Aorta (tissue), 5 donors: ENCODE measurements at regions not wholly inside any gene's neighbourhood (a gene's known extent, or its start where the extent isn't known, plus 50 kb on each side); places are given as distances from the start of the nearest gene placed in this dataset.

Experiments used
- ATAC-seq: fragments of 200-7000 bp; cut with Tn5 transposase; one replicate; pipeline ENCODE4 v1.9.1; 2022; ENCODE audit warnings: moderate library complexity; ENCODE audit not compliant: low FRiP score
- DNase-seq, 2 donors: peaks; one replicate each; pipeline ENCODE4 v3.0.0-alpha.2; 2020
- H3K27ac ChIP-seq, 2 donors: one replicate each; pipeline ENCODE4 v1.5.1; 2013; ENCODE audit warnings: low read length in 2 of 2, mild to moderate bottlenecking in 2 of 2, moderate library complexity in 2 of 2, control low read depth in 1 of 2, inconsistent platforms in 1 of 2, low read depth in 1 of 2
- H3K27me3 ChIP-seq, 2 donors: one replicate each; pipeline ENCODE4 v1.6.1; 2013; ENCODE audit warnings: control low read depth in 1 of 2, low read length in 1 of 2, mild to moderate bottlenecking in 1 of 2, moderate library complexity in 1 of 2; ENCODE audit not compliant: insufficient read depth in 2 of 2, control insufficient read depth in 1 of 2
- H3K36me3 ChIP-seq, 2 donors: one replicate each; pipeline ENCODE4 v1.6.1; 2013; ENCODE audit warnings: control low read depth in 1 of 2, low read length in 1 of 2, mild to moderate bottlenecking in 1 of 2; ENCODE audit not compliant: insufficient read depth in 2 of 2, control insufficient read depth in 1 of 2
- H3K4me1 ChIP-seq, 2 donors: one replicate each; pipeline ENCODE4 v1.6.1; 2013; ENCODE audit warnings: low read length in 2 of 2, control low read depth in 1 of 2, mild to moderate bottlenecking in 1 of 2, moderate library complexity in 1 of 2; ENCODE audit not compliant: insufficient read depth in 2 of 2, control insufficient read depth in 1 of 2
- H3K4me3 ChIP-seq, 2 donors: one replicate each; pipeline ENCODE4 v1.5.1; 2013; ENCODE audit warnings: low read length in 2 of 2, control low read depth in 1 of 2, mild to moderate bottlenecking in 1 of 2
- H3K9me3 ChIP-seq: one replicate; pipeline ENCODE4 v1.6.1; 2013; ENCODE audit warnings: mild to moderate bottlenecking, low read length; ENCODE audit not compliant: control insufficient read depth
- WGBS, 2 donors: extraction: QIAGEN DNeasy Blood & Tissue Kit; methylation state at CpG; one replicate each; pipeline ENCODE4 v1.1.7; 2013; 5-methylcytosine and 5-hydroxymethylcytosine counted together
- intact Hi-C, 2 donors: fragments of 100-400 bp; cut with DNase I; formaldehyde crosslinking; loops; one replicate each; pipeline versions ENCODE4 v1.14.2 to v1.15.0; 2022
- donor health status: healthy with polysubstance abuse.
- donor health status: Bipolar disorder and iron deficiency.
- donor health status: DM: no; HTN: no; CAD: no.
- donor health status: DM: no; HTN: no; CAD: no.
- donor health status: DM: yes; HTN: yes; CAD: no.

- Histone ChIP-seq H3K4me1 (no peaks in the 10 kb centered on the region), H3K36me3 (no peaks in the 10 kb centered on the region), H3K4me3 (no peak overlapping the region), H3K27me3 (no peaks in the 10 kb centered on the region), H3K27ac (no peak overlapping the region), H3K9me3 (peaks cover 8% of the 10 kb centered on the region)
- DNase-seq (peak; percentile 6 to 62), ATAC-seq (no peak)
- WGBS, 2 donors: 88 to 92% methylated on average over 11 of the region's 11 CpGs
- intact Hi-C loops: no loop called here
Observed at GRCh38 chr9:135214706-135215105, 127.2 kb downstream of the OLFM1 start.

GRCh38 chr9:135215571-135216161 is 128.2 kb downstream of the OLFM1 start:
- Histone ChIP-seq H3K4me3 (no peak overlapping the region), H3K27ac (no peak overlapping the region), H3K36me3 (no peaks in the 10 kb centered on the region), H3K4me1 (no peaks in the 10 kb centered on the region), H3K9me3 (peaks cover 8% of the 10 kb centered on the region), H3K27me3 (no peaks in the 10 kb centered on the region)
- intact Hi-C loops: no loop called here
- peak; percentile 49 for ATAC-seq
- WGBS, 2 donors: 30 to 38% methylated on average over 14 of the region's 14 CpGs
- peak; percentile 33 to 71 for DNase-seq

- no peaks in the 10 kb centered on the region for H3K4me1 ChIP-seq
- no peak for ATAC-seq
- intact Hi-C loops: no loop called here
- H3K36me3 ChIP-seq: no peaks in the 10 kb centered on the region
- H3K4me3 ChIP-seq: no peak overlapping the region
- no peak overlapping the region for H3K27ac ChIP-seq
- H3K27me3 ChIP-seq: no peaks in the 10 kb centered on the region
- H3K9me3 ChIP-seq: peaks cover 3% of the 10 kb centered on the region
- WGBS, 2 donors: 72 to 73% methylated on average over 7 of the region's 7 CpGs
- peak; percentile 25 to 62 for DNase-seq
Observed at GRCh38 chr9:135216236-135216635, 128.8 kb downstream of the OLFM1 start.

GRCh38 chr9:135216791-135217441 is 129.4 kb downstream of the OLFM1 start:
- 5 to 14% methylated on average over 22 of the region's 22 CpGs for WGBS, 2 donors
- DNase-seq: peak; percentile 17 to 50

GRCh38 chr9:135217836-135218235 is 130.4 kb downstream of the OLFM1 start:
- intact Hi-C loops: no loop called here
- WGBS, 2 donors: 54 to 65% methylated on average over 5 of the region's 5 CpGs
- Histone ChIP-seq H3K36me3 (no peaks in the 10 kb centered on the region), H3K9me3 (no peaks in the 10 kb centered on the region), H3K4me1 (no peaks in the 10 kb centered on the region), H3K27me3 (no peaks in the 10 kb centered on the region), H3K4me3 (no peak overlapping the region), H3K27ac (no peak overlapping the region)
- no peak for ATAC-seq
- peak; percentile 33 to 58 for DNase-seq

More at GRCh38 chr9:135216791-135217441, 129.4 kb downstream of the OLFM1 start:
- ATAC-seq: no peak
- Histone ChIP-seq H3K4me3 (no peak overlapping the region), H3K36me3 (no peaks in the 10 kb centered on the region), H3K27ac (no peak overlapping the region), H3K4me1 (no peaks in the 10 kb centered on the region), H3K27me3 (no peaks in the 10 kb centered on the region), H3K9me3 (no peaks in the 10 kb centered on the region)
- intact Hi-C loops: no loop called here

- DNase-seq (peak; percentile 30 to 61), ATAC-seq (no peak)
- no peaks in the 10 kb centered on the region for H3K4me1 ChIP-seq
- no peak overlapping the region for H3K27ac ChIP-seq
- no peaks in the 10 kb centered on the region for H3K27me3 ChIP-seq
- 21 to 24% methylated on average over 27 of the region's 27 CpGs for WGBS, 2 donors
- intact Hi-C loops: no loop called here
- no peaks in the 10 kb centered on the region for H3K36me3 ChIP-seq
- H3K4me3 ChIP-seq: no peak overlapping the region
- H3K9me3 ChIP-seq: no peaks in the 10 kb centered on the region
Observed at GRCh38 chr9:135218331-135219225, 131.1 kb downstream of the OLFM1 start.

GRCh38 chr9:135219676-135220600 is 132.5 kb downstream of the OLFM1 start:
- Histone ChIP-seq H3K4me1 (no peaks in the 10 kb centered on the region), H3K9me3 (no peaks in the 10 kb centered on the region), H3K27me3 (no peaks in the 10 kb centered on the region), H3K27ac (no peak overlapping the region), H3K36me3 (no peaks in the 10 kb centered on the region), H3K4me3 (no peak overlapping the region)
- peak; percentile 23 to 36 for DNase-seq
- ATAC-seq: no peak
- intact Hi-C loops: no loop called here
- WGBS, 2 donors: 89 to 90% methylated on average over 21 of the region's 21 CpGs
